NCI-H526 treated with DMSO at 0.1 percent for 48 hours (cell line): ENCODE measurements at regions not wholly inside any gene's neighbourhood (a gene's known extent, or its start where the extent isn't known, plus 50 kb on each side); places are given as distances from the start of the nearest gene placed in this dataset.

Experiments
- DNase-seq: peaks from one replicate; lab custom pipeline; 2025; lab: John Stamatoyannopoulos, UW

- no peak for DNase-seq
Observed at GRCh38 chr3:111311709-111312235, 230.2 kb upstream of the CD96 start.

GRCh38 chr3:111314181-111314873, 227.7 kb upstream of the CD96 start:
- DNase-seq, result no peak

GRCh38 chr3:111314898-111315297, 227.1 kb upstream of the CD96 start:
- DNase-seq, result no peak

- DNase-seq, result no peak
Observed at GRCh38 chr3:111315930-111316587, 225.9 kb upstream of the CD96 start.

- no peak for DNase-seq
Observed at GRCh38 chr3:111318289-111318688, 223.7 kb upstream of the CD96 start.

GRCh38 chr3:111319598-111319997, 222.4 kb upstream of the CD96 start:
- DNase-seq, result peak; percentile 66

GRCh38 chr3:111321786-111322185, 220.2 kb upstream of the CD96 start:
- DNase-seq, result peak; percentile 81

GRCh38 chr3:111323019-111323418, 219.0 kb upstream of the CD96 start:
- no peak for DNase-seq

- no peak for DNase-seq
Observed at GRCh38 chr3:111324151-111324550, 217.8 kb upstream of the CD96 start.

GRCh38 chr3:111324645-111325044, 217.4 kb upstream of the CD96 start:
- no peak for DNase-seq

- DNase-seq, result no peak
Observed at GRCh38 chr3:111325160-111325718, 216.8 kb upstream of the CD96 start.

GRCh38 chr3:111326144-111326995, 215.6 kb upstream of the CD96 start:
- no peak for DNase-seq

GRCh38 chr3:111331306-111331705, 210.7 kb upstream of the CD96 start:
- DNase-seq, result no peak

- no peak for DNase-seq
Observed at GRCh38 chr3:111331912-111332311, 210.1 kb upstream of the CD96 start.

GRCh38 chr3:111332488-111333080, 209.4 kb upstream of the CD96 start:
- DNase-seq, result no peak

- DNase-seq, result no peak
Observed at GRCh38 chr3:111333642-111334041, 208.4 kb upstream of the CD96 start.

GRCh38 chr3:111335512-111336303, 206.3 kb upstream of the CD96 start:
- DNase-seq, result no peak

- DNase-seq, result peak; percentile 63
Observed at GRCh38 chr3:111336511-111336910, 205.5 kb upstream of the CD96 start.

GRCh38 chr3:111338059-111338698, 203.8 kb upstream of the CD96 start:
- peak; percentile 75 for DNase-seq

GRCh38 chr3:111339017-111339416, 203.0 kb upstream of the CD96 start:
- DNase-seq, result no peak

- DNase-seq, result no peak
Observed at GRCh38 chr3:111351334-111351733, 190.7 kb upstream of the CD96 start.
